Naive thymus-derived CD8-positive, alpha-beta T cell (primary cell): ENCODE measurements at regions not wholly inside any gene's neighbourhood (a gene's known extent, or its start where the extent isn't known, plus 50 kb on each side); places are given as distances from the start of the nearest gene placed in this dataset.
"Not testable (repeated sequence)": the region's sequence is repeated elsewhere in the genome, so short reads cannot be mapped to it uniquely, and the experiment has no call there.

Experiments used
- ATAC-seq, 2 donors: fragments of 150-1000 bp; cut with Tn5 transposase in 1 of 2; sonication (Bioruptor Pico), chemical (Tn5 transposase) in 1 of 2; 1 replicate in 1 of 2; 2 replicates in 1 of 2; pipeline ENCODE4 v1.10.0; 2021; ENCODE audit warnings: mild to moderate bottlenecking in 2 of 2, moderate library complexity in 2 of 2
- POLR2A ChIA-PET: fragments of 350-600 bp; sonication (Branson Sonifier 250); formaldehyde crosslinking; loops from one replicate; lab custom pipeline; 2021; ENCODE audit warnings: antibody characterized with exemption; lab: Charles Lee
- DNase-seq, 10 donors: peaks; one replicate each; pipeline versions ENCODE4 v3.0.0 to v3.0.0-alpha.2; 2020 to 2022
- H3K27ac Mint-ChIP-seq, 10 donors: one replicate each; pipeline ENCODE4 v1.8.0; 2020 to 2022; ENCODE audit warnings: mild to moderate bottlenecking in 10 of 10, mixed read lengths in 10 of 10, moderate library complexity in 4 of 10, inconsistent platforms in 1 of 10
- H3K27me3 Mint-ChIP-seq, 5 donors: one replicate each; pipeline ENCODE4 v1.8.0; 2021 to 2022; ENCODE audit warnings: mixed read lengths in 5 of 5
- H3K36me3 Mint-ChIP-seq, 3 donors: one replicate each; pipeline ENCODE4 v1.8.0; 2020 to 2022; ENCODE audit warnings: mixed read lengths in 3 of 3, mild to moderate bottlenecking in 2 of 3, inconsistent platforms in 1 of 3
- H3K4me1 Mint-ChIP-seq, 4 donors: one replicate each; pipeline ENCODE4 v1.8.0; 2021 to 2022; ENCODE audit warnings: mixed read lengths in 4 of 4
- H3K4me3 Mint-ChIP-seq, 10 donors: one replicate each; pipeline ENCODE4 v1.8.0; 2020 to 2022; ENCODE audit warnings: mild to moderate bottlenecking in 10 of 10, mixed read lengths in 10 of 10, moderate library complexity in 6 of 10, inconsistent platforms in 1 of 10
- H3K9me3 Mint-ChIP-seq, 9 donors: one replicate each; pipeline ENCODE4 v1.8.0; 2020 to 2022; ENCODE audit warnings: mixed read lengths in 9 of 9, mild to moderate bottlenecking in 3 of 9, inconsistent platforms in 1 of 9, moderate library complexity in 1 of 9

DNA sequence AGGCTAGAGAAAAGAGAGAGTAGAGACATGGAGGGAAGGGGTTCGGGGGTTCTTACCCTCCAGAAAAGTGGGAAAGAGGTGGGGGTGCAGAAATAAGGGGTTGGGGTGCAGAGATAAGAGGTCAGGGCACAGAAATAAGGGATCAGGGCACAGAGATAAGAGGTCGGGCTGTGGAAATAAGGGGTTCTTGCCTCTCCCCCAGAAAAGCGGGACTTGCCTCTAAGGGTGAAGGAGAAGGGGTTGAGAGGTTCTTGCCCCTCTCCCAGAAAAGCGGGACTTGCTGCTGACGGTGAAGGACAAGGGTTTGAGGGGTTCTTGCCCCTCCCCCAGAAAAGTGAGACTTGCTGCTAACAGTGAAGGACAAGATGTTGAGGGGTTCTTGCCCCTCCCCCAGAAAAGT, 778.6 kb downstream of the UQCRFS1 start:
- ATAC-seq, POLR2A ChIA-PET, H3K36me3 Mint-ChIP-seq, DNase-seq, H3K4me3 Mint-ChIP-seq, H3K27ac Mint-ChIP-seq: not testable (repeated sequence)
- Mint-ChIP-seq H3K9me3 (peaks cover 0 to 24% (median 10%) of the 10 kb centered on the region in 9 donors), H3K27me3 (peaks cover 0 to 30% (median 0%) of the 10 kb centered on the region in 5 donors), H3K4me1 (peaks cover 0 to 35% (median 0%) of the 10 kb centered on the region in 4 donors)

DNA sequence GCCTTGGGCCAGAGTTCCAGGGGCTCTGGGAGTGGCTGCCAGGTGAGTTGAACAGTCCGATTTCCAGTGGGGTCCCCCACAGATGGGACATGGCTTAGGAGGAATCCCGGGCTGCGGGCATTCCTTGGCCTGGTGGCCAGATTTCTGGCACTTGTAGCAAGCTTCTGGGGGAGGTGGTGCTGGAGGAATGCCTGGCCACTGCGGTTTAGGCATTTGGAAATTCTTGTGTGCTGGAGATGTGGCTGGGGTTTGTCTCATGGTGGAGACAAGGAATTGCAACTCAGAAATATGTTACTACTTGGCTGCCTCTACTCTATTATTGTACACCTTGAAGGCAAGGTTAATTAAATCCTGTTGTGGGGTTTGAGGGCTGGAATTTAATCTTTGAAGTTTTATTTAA, 779.8 kb downstream of the UQCRFS1 start:
- peaks cover 0 to 41% (median 0%) of the 10 kb centered on the region in 4 donors for H3K4me1 Mint-ChIP-seq
- H3K4me3 Mint-ChIP-seq, H3K36me3 Mint-ChIP-seq, ATAC-seq, POLR2A ChIA-PET, H3K27ac Mint-ChIP-seq, DNase-seq: not testable (repeated sequence)
- peaks cover 0 to 24% (median 10%) of the 10 kb centered on the region in 9 donors for H3K9me3 Mint-ChIP-seq
- peaks cover 0 to 30% (median 0%) of the 10 kb centered on the region in 5 donors for H3K27me3 Mint-ChIP-seq

DNA sequence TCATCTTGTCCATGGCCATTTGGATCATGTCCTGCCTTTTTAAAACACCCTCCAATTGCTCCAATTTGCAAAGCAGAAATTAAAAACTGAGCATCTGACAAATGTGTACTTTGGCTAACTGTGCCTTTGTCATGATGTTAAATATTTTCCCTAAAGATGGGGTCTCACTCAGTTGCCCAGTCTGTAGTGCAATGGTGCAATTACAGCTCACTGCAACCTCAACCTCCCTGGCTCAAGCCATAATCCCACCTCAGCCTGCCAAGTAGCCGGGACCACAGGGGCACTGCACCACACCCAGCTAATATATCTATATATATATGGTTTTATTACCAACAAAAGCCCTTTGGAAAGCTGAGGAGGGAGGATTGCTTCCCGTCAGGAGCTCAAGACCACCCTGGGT, 782.7 kb downstream of the UQCRFS1 start:
- POLR2A ChIA-PET, result no interaction called here
- no peak for ATAC-seq
- no peaks in the 10 kb centered on the region for H3K36me3 Mint-ChIP-seq

DNA sequence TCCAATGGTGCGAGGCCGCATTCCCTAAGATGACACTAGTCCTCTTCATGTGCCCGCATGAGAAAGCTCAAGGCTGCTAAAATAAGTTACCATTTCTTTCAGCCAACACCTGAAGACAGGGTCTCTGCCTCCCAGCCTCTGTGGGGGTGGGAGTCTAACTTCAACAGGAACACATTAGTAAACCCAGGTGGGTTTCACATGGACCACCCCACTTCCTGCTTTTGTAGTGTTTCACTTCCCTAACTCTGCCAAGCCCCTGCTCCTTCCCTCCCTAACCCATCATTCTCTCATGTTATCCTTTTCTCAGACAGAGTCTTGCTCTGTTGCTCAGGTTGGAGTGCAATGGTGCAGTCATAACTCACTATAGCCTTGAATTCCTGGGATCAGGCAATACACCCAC, 783.6 kb downstream of the UQCRFS1 start:
- peaks cover 0 to 15% (median 0%) of the 10 kb centered on the region in 4 donors for H3K4me1 Mint-ChIP-seq
- H3K27me3 Mint-ChIP-seq, result peaks cover 0 to 30% (median 0%) of the 10 kb centered on the region in 5 donors
- DNase-seq (no peak), ATAC-seq (no peak)
- no peak overlapping the region for H3K4me3 Mint-ChIP-seq
- no peak overlapping the region for H3K27ac Mint-ChIP-seq
- POLR2A ChIA-PET, result no interaction called here
- no peaks in the 10 kb centered on the region for H3K36me3 Mint-ChIP-seq
- H3K9me3 Mint-ChIP-seq, result peaks cover 0 to 24% (median 10%) of the 10 kb centered on the region in 9 donors

More for the DNA sequence above, 782.7 kb downstream of the UQCRFS1 start:
- Mint-ChIP-seq H3K4me3 (no peak overlapping the region), H3K27ac (no peak overlapping the region), H3K4me1 (peaks cover 0 to 18% (median 0%) of the 10 kb centered on the region in 4 donors), H3K27me3 (peaks cover 0 to 38% (median 0%) of the 10 kb centered on the region in 5 donors), H3K9me3 (peaks cover 0 to 24% (median 10%) of the 10 kb centered on the region in 9 donors)
- DNase-seq, result no peak

DNA sequence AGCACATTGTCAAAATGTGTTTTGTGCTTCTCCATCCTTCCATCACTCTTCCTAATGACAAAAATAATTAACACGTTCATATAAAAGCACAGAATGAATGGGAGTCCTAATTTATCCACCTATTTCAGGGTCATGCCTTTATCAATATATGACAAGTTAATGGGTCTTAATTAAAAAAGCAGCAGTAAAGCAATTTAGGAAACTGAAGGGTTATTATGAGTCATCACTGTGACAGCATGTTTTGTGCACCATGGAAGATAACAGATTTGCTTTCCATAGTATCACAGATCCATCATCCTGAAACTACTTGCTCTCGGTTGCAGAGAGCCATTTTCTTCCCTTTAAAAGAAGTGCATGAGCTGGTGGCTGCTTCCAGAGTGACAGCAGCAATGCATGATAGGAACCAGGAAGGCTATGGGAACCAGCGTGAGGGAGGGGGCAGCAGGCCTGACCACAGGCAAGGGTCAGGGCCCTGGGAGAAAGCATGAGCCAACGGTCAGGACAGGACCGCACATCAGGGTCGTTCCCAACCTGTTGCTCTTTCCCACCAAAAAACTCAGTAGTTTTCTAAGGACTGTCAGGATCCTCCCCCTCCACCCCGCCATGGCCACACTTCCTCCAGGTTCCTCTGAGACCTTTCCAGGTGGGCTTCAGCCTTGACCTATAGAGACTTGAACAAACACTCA, 784.1 kb downstream of the UQCRFS1 start:
- Mint-ChIP-seq H3K27ac (no peak overlapping the region), H3K36me3 (no peaks in the 10 kb centered on the region), H3K27me3 (peaks cover 0 to 29% (median 0%) of the 10 kb centered on the region in 5 donors), H3K4me3 (no peak overlapping the region), H3K9me3 (peaks cover 0 to 21% (median 9%) of the 10 kb centered on the region in 9 donors), H3K4me1 (peaks cover 0 to 14% (median 0%) of the 10 kb centered on the region in 4 donors)
- POLR2A ChIA-PET, result no interaction called here
- no peak for DNase-seq
- no peak for ATAC-seq

DNA sequence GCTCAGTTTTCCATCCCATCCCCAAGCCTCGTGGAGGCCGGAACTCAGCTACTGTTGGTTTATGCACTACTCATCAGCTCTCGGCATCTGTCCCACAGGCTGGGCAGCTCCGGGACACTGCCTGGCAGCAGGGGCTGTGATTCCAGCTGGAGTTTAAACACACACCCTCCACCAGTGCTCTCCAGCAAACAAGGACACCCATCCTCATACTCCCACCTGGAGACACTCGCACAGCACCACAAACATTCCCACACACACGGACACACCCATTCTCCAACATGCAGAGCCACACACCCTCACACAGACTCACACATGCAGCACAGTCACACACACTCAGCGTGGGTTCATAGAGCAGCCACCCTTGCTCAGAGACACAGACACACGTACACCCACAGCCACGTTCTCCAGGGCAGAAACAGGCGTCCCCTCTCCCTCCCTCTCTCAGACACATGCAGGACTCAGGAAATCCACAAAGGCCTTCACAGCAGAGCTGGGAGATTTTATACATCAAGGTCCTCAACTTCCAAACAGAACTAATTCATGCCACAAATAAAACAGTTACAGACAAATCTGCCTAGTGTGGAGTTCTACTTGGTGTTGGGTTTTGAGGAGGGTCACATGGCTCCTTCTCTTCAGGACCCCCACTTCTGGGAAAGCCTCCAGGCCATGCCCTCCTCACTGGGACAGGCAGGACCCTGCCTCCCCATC, 785.4 kb downstream of the UQCRFS1 start:
- peaks cover 0 to 21% (median 0%) of the 10 kb centered on the region in 5 donors for H3K27me3 Mint-ChIP-seq
- ATAC-seq, result no peak
- peaks cover 0 to 11% (median under 1%) of the 10 kb centered on the region in 9 donors for H3K9me3 Mint-ChIP-seq
- peaks cover 0 to 14% (median 0%) of the 10 kb centered on the region in 4 donors for H3K4me1 Mint-ChIP-seq
- H3K27ac Mint-ChIP-seq, result no peak overlapping the region
- no peak for DNase-seq
- H3K4me3 Mint-ChIP-seq, result no peak overlapping the region
- H3K36me3 Mint-ChIP-seq, result no peaks in the 10 kb centered on the region
- POLR2A ChIA-PET, result no interaction called here

DNA sequence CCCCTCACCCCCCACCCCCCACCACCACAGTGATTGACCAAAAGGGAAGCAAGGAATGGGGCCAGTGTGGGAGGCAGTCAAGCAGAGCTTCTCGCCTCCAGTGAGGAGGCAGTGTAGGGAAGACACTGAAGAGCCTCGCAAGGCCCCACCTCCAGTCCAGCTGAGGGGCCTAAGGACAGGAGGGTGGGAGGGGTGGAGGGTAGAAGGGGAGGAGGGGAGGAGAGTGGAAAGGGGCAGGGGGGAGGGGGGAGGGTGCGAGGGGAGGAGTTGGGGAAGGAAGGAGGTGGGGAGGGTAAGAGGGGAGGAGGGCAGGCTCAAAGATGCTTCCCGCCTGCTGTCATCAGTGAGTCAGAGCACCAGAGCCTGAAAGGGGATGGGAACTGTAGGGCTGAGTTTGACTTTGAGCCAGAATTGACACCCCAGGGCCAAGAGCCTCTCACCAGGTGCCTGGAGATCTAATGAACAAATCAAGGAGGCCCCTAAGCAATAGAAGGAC, 786.2 kb downstream of the UQCRFS1 start:
- Mint-ChIP-seq H3K9me3 (peaks cover 0 to 6% (median 0%) of the 10 kb centered on the region in 9 donors), H3K27ac (no peak overlapping the region), H3K4me3 (no peak overlapping the region), H3K36me3 (no peaks in the 10 kb centered on the region), H3K27me3 (peaks cover 0 to 15% (median 0%) of the 10 kb centered on the region in 5 donors), H3K4me1 (peaks cover 0 to 14% (median under 1%) of the 10 kb centered on the region in 4 donors)
- DNase-seq (no peak), ATAC-seq (no peak)
- POLR2A ChIA-PET, result no interaction called here

DNA sequence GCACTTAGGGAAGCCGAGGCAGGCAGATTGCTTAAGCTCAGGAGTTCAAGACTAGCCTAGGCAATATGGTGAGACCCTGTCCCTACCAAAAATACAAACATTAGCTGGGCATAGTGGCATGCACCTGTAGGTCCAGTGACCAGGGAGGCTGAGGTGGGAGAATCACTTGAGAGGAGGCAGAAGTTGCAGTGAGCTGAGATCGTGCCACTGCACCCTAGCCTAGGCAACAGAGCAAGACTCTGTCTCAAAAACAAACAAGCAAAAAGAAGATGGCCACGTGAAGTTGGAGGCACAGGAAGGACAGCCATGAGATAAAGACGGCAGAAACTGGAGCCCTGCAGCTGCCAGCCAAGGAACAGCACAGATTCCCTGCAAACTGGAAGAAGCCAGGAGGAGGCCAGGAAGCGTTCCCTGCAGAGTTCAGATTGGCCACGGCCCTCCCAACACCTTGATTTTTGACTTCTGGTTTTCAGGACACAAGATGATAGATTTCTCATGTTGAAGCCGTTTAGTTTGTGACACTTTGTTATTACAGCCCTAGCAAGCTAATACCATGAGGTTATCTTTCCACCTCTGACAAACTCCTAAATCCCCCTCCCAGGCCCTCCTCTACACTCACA, 786.7 kb downstream of the UQCRFS1 start:
- H3K36me3 Mint-ChIP-seq, result no peaks in the 10 kb centered on the region
- DNase-seq (no peak), ATAC-seq (no peak)
- H3K4me3 Mint-ChIP-seq, result no peak overlapping the region
- H3K4me1 Mint-ChIP-seq, result peaks cover 0 to 14% (median 3%) of the 10 kb centered on the region in 4 donors
- peaks cover 0 to 6% (median 0%) of the 10 kb centered on the region in 9 donors for H3K9me3 Mint-ChIP-seq
- POLR2A ChIA-PET, result no interaction called here
- H3K27me3 Mint-ChIP-seq, result peaks cover 0 to 21% (median 0%) of the 10 kb centered on the region in 5 donors
- peak overlapping the region in 1 of 10 donors; percentile 43 for H3K27ac Mint-ChIP-seq

DNA sequence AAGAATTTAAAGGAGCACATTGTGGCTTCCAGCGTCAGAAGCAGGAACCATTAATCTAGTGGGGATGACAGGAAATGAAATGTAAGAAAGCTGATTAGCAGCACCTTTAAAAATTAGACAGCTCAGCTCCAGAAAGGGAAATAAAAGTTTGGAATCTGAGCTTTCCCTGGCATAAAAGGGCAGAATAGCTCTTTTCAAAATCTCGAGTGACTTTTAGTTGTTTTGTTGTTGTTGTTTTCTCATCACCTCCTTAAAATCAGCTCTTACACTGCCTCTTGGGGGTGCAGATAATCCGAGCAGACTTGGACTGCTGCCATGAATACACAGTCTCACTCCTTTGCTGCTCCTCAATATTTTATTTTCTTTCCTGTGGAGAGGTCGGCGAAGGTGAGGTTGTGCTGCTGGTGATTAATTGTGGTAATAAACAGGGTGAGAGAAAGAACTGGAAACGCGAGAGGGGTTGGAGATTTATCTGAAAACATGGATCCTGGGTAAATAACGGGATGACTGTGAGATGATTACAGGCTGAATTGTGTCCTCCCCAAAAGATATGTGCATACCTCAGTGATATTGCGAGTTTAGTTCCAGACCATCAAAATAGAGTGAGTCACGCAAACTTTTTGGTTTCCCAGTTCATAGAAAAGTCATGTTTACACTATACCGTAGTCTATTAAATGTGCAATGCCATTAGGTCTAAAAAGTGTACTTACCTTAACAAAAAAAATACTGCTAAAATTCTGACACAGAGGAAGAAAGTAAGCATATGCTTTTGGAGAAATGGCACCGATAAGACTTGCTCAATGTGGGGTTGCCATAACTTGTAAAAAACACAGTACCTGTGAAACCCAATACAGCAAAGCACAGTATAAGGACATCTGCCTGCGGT, 787.7 kb downstream of the UQCRFS1 start:
- Mint-ChIP-seq H3K4me1 (peaks cover 0 to 14% (median 3%) of the 10 kb centered on the region in 4 donors), H3K27ac (peak overlapping the region in 1 of 10 donors; percentile 22), H3K9me3 (peaks cover 0 to 6% (median 0%) of the 10 kb centered on the region in 9 donors), H3K27me3 (peaks cover 0 to 21% (median under 1%) of the 10 kb centered on the region in 5 donors), H3K4me3 (no peak overlapping the region), H3K36me3 (no peaks in the 10 kb centered on the region)
- POLR2A ChIA-PET, result no interaction called here
- ATAC-seq (no peak), DNase-seq (no peak)

DNA sequence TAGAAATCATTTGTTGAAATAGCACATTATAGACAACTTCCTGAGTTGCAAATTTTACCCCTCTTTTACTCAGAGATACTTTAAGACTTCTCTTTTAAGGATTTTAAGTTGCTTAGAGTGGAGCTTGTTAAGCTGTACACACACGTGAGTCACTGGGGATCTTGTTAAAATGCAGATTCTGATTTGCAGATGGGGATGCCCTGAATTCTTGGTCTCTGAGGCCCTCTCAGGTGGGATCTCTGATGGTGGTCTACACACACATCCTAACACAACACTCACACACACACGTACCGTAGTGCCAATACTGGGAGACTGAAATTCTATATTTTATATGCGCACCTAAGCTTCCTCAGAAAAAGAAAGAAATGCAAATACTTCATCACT, 788.3 kb downstream of the UQCRFS1 start:
- no peak for ATAC-seq
- H3K9me3 Mint-ChIP-seq, result peaks cover 0 to 3% (median 0%) of the 10 kb centered on the region in 9 donors
- H3K27ac Mint-ChIP-seq, result no peak overlapping the region
- H3K27me3 Mint-ChIP-seq, result peaks cover 0 to 21% (median 2%) of the 10 kb centered on the region in 5 donors
- POLR2A ChIA-PET, result no interaction called here
- H3K36me3 Mint-ChIP-seq, result no peaks in the 10 kb centered on the region
- no peak for DNase-seq
- no peak overlapping the region for H3K4me3 Mint-ChIP-seq
- H3K4me1 Mint-ChIP-seq, result peaks cover 0 to 12% (median 3%) of the 10 kb centered on the region in 4 donors

DNA sequence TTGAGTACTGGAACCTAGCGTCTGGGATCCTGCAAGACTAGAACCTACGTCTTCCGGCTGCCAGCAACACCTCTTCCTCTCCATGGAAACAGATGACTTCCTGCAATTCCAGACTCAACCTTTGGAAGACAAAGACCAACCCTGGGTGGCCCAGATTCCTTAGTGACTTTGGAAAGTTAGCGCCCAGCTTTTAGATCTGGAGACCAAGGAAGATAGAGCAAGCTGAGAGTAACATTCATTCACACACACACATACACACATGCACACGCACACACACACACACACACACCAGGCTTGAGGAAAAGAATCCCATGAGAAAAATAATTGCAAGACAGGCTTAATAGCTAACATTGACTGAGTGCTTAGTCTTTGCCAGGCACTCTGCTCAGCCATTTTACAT, 788.9 kb downstream of the UQCRFS1 start:
- POLR2A ChIA-PET, result no interaction called here
- no peak overlapping the region for H3K27ac Mint-ChIP-seq
- H3K27me3 Mint-ChIP-seq, result peaks cover 0 to 21% (median 2%) of the 10 kb centered on the region in 5 donors
- peaks cover 0 to 7% (median 3%) of the 10 kb centered on the region in 4 donors for H3K4me1 Mint-ChIP-seq
- peaks cover 0 to 3% (median 0%) of the 10 kb centered on the region in 9 donors for H3K9me3 Mint-ChIP-seq
- no peaks in the 10 kb centered on the region for H3K36me3 Mint-ChIP-seq
- ATAC-seq (no peak), DNase-seq (no peak)
- H3K4me3 Mint-ChIP-seq, result no peak overlapping the region
